ENCODE measurements at regions not wholly inside any gene's neighbourhood (a gene's known extent, or its start where the extent isn't known, plus 50 kb on each side); places are given as distances from the start of the nearest gene placed in this dataset.

DNA sequence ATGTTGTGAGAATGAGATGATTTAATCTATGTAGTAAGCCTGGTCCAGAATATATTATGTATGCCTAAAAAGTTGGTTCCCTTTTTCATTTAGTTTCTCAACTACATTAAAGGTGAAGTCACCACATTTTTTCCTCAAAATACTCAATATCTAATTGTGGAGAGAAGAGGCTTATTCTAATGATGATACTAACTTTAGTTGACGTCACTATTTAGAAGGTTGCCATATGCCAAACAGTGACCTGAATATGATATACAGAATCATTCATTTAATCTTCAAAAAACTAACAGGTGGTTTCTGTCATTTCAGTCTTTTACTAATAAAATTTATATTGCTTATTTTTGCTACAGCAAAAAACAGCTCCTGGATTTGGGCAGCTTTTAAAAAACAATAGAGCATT, 480.7 kb upstream of the NWD2 start:
- H4K20me1 ChIP-seq (ENCODE audit: control insufficient read depth, insufficient read depth, low read depth, low read length) = no peaks in the 10 kb centered on the region
- H3K4me3 ChIP-seq (ENCODE audit: low read length) = no peak overlapping the region
- no peaks in the 10 kb centered on the region for H3K9me3 ChIP-seq (ENCODE audit: control insufficient read depth, insufficient read depth, low read length)
- no peak overlapping the region for H3K27ac ChIP-seq (ENCODE audit: low read depth, low read length)
- H3K4me2 ChIP-seq (ENCODE audit: low read length) = no peak overlapping the region
- H3F3A ChIP-seq (ENCODE audit: control insufficient read depth, insufficient read depth) = no peaks in the 10 kb centered on the region
- H3K79me2 ChIP-seq (ENCODE audit: control insufficient read depth, low read length) = no peaks in the 10 kb centered on the region
- H3K9me2 ChIP-seq (replicated peaks; ENCODE audit: control insufficient read depth, low read length) = no peaks in the 10 kb centered on the region
- H3K36me3 ChIP-seq (ENCODE audit: control insufficient read depth, low read length) = no peaks in the 10 kb centered on the region
- TF ChIP-seq, protein P1, sequence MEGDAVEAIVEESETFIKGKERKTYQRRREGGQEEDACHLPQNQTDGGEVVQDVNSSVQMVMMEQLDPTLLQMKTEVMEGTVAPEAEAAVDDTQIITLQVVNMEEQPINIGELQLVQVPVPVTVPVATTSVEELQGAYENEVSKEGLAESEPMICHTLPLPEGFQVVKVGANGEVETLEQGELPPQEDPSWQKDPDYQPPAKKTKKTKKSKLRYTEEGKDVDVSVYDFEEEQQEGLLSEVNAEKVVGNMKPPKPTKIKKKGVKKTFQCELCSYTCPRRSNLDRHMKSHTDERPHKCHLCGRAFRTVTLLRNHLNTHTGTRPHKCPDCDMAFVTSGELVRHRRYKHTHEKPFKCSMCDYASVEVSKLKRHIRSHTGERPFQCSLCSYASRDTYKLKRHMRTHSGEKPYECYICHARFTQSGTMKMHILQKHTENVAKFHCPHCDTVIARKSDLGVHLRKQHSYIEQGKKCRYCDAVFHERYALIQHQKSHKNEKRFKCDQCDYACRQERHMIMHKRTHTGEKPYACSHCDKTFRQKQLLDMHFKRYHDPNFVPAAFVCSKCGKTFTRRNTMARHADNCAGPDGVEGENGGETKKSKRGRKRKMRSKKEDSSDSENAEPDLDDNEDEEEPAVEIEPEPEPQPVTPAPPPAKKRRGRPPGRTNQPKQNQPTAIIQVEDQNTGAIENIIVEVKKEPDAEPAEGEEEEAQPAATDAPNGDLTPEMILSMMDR (IDR thresholded peaks at IDR 0.05; ENCODE audit: low read depth, low read length, poor library complexity, severe bottlenecking) = no peak
- TF ChIP-seq EZH2phosphoT487 (IDR thresholded peaks at IDR 0.05; ENCODE audit: borderline replicate concordance, low read length) = no peak
- no peaks in the 10 kb centered on the region for H3K4me1 ChIP-seq (ENCODE audit: control insufficient read depth, low read length)
- H3K27me3 ChIP-seq (ENCODE audit: control insufficient read depth, low read length) = no peaks in the 10 kb centered on the region

GRCh38 chr4:36767596-36767995, 476.9 kb upstream of the NWD2 start:
- Histone ChIP-seq H3K79me2 (ENCODE audit: control insufficient read depth, low read length) (no peaks in the 10 kb centered on the region), H3K4me2 (ENCODE audit: low read length) (no peak overlapping the region), H3K27ac (ENCODE audit: low read depth, low read length) (no peak overlapping the region), H3K36me3 (ENCODE audit: control insufficient read depth, low read length) (no peaks in the 10 kb centered on the region), H4K20me1 (ENCODE audit: control insufficient read depth, insufficient read depth, low read depth, low read length) (no peaks in the 10 kb centered on the region), H3K4me3 (ENCODE audit: low read length) (no peak overlapping the region), H3K4me1 (ENCODE audit: control insufficient read depth, low read length) (no peaks in the 10 kb centered on the region), H3K27me3 (ENCODE audit: control insufficient read depth, low read length) (no peaks in the 10 kb centered on the region), H3F3A (ENCODE audit: control insufficient read depth, insufficient read depth) (no peaks in the 10 kb centered on the region), H3K9me2 (replicated peaks; ENCODE audit: control insufficient read depth, low read length) (no peaks in the 10 kb centered on the region), H3K9me3 (ENCODE audit: control insufficient read depth, insufficient read depth, low read length) (no peaks in the 10 kb centered on the region)
- TF ChIP-seq EZH2phosphoT487 (IDR thresholded peaks at IDR 0.05; ENCODE audit: borderline replicate concordance, low read length) = no peak
- TF ChIP-seq, protein P1 (IDR thresholded peaks at IDR 0.05; ENCODE audit: low read depth, low read length, poor library complexity, severe bottlenecking) = no peak

- Histone ChIP-seq H3K36me3 (ENCODE audit: control insufficient read depth, low read length) (no peaks in the 10 kb centered on the region), H3K27ac (ENCODE audit: low read depth, low read length) (no peak overlapping the region), H3K27me3 (ENCODE audit: control insufficient read depth, low read length) (no peaks in the 10 kb centered on the region), H3K9me3 (ENCODE audit: control insufficient read depth, insufficient read depth, low read length) (no peaks in the 10 kb centered on the region), H4K20me1 (ENCODE audit: control insufficient read depth, insufficient read depth, low read depth, low read length) (no peaks in the 10 kb centered on the region), H3K9me2 (replicated peaks; ENCODE audit: control insufficient read depth, low read length) (no peaks in the 10 kb centered on the region), H3K4me2 (ENCODE audit: low read length) (no peak overlapping the region), H3F3A (ENCODE audit: control insufficient read depth, insufficient read depth) (no peaks in the 10 kb centered on the region), H3K4me3 (ENCODE audit: low read length) (no peak overlapping the region), H3K4me1 (ENCODE audit: control insufficient read depth, low read length) (no peaks in the 10 kb centered on the region), H3K79me2 (ENCODE audit: control insufficient read depth, low read length) (no peaks in the 10 kb centered on the region)
- no peak for TF ChIP-seq EZH2phosphoT487 (IDR thresholded peaks at IDR 0.05; ENCODE audit: borderline replicate concordance, low read length)
- TF ChIP-seq, protein P1 (IDR thresholded peaks at IDR 0.05; ENCODE audit: low read depth, low read length, poor library complexity, severe bottlenecking) = no peak
These were observed 473.0 kb upstream of the NWD2 start for GRCh38 chr4:36771411-36772153.
